Thoracic aorta (tissue), 2 donors: ENCODE measurements at regions not wholly inside any gene's neighbourhood (a gene's known extent, or its start where the extent isn't known, plus 50 kb on each side); places are given as distances from the start of the nearest gene placed in this dataset.

ENCODE experiments used
- ATAC-seq: fragments of 150-250 bp; one replicate; pipeline ENCODE4 v1.8.0; 2017; ENCODE audit warnings: low read depth; ENCODE audit not compliant: insufficient number of reproducible peaks, low FRiP score
- DNase-seq: peaks from one replicate; pipeline ENCODE4 v3.0.0-alpha.2; 2020; ENCODE audit warnings: low spot score
- H3K27ac ChIP-seq, 2 donors: fragments of 200-600 bp; sonication (generic); 1 replicate in 1 of 2; 2 replicates in 1 of 2; pipeline ENCODE4 v1.5.1; 2016; ENCODE audit warnings: mild to moderate bottlenecking in 2 of 2, moderate library complexity in 2 of 2
- H3K27me3 ChIP-seq: fragments of 200-600 bp; sonication (generic); replicated peaks from 2 replicates; pipeline ENCODE4 v1.6.0; 2016; ENCODE audit warnings: mild to moderate bottlenecking; ENCODE audit not compliant: insufficient read depth
- H3K36me3 ChIP-seq: fragments of 200-600 bp; sonication (generic); one replicate; pipeline ENCODE4 v1.5.1; 2016
- H3K4me1 ChIP-seq, 2 donors: fragments of 200-600 bp; sonication (generic); 1 replicate in 1 of 2; 2 replicates in 1 of 2; pipeline versions ENCODE4 v1.5.1 to v1.6.0; 2016; ENCODE audit warnings: low read depth in 2 of 2, mild to moderate bottlenecking in 1 of 2; ENCODE audit not compliant: control insufficient read depth in 1 of 2
- H3K4me3 ChIP-seq: fragments of 200-600 bp; sonication (generic); 2 replicates; pipeline ENCODE4 v1.5.1; 2016; ENCODE audit warnings: mild to moderate bottlenecking
- H3K9me3 ChIP-seq: fragments of 200-600 bp; sonication (generic); 2 replicates; pipeline ENCODE4 v1.5.1; 2016
- CTCF ChIP-seq: fragments of 200-600 bp; sonication (generic); IDR thresholded peaks from one replicate; pipeline ENCODE4 v1.5.1; 2019; ENCODE audit warnings: antibody characterized with exemption

- DNase-seq: no peak
- peaks cover 23 to 73% of the 10 kb centered on the region in 2 donors for H3K4me1 ChIP-seq
- ATAC-seq: no peak
- no peaks in the 10 kb centered on the region for H3K9me3 ChIP-seq
- TF ChIP-seq CTCF: no peak
- peak overlapping the region in 1 of 2 donors; percentile 59 for H3K27ac ChIP-seq
- H3K36me3 ChIP-seq: no peaks in the 10 kb centered on the region
- no peak overlapping the region for H3K4me3 ChIP-seq
- H3K27me3 ChIP-seq: no peaks in the 10 kb centered on the region
These were observed 79.1 kb downstream of the CD164 start for GRCh38 chr6:109303164-109303563.

DNA sequence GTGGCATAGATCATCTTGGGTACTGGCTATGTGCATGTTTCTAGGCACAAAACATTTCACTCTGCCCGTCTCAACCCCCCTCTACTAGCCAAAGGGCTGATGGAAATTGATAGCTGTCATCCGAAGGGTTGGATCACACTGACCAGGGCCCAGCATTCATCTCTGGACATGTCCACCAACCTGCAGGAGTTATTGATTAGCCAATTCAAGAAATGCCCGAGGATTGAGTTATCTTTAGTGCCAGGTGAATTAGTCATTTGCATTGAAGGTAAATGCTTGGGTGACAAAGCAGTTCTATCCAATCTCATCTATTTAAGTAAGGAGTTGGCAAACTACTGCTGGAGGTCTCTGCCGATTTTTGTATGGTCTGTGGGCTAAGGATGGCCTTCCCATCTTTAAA lies 80.1 kb downstream of the CD164 start:
- DNase-seq: no peak
- Histone ChIP-seq H3K9me3 (no peaks in the 10 kb centered on the region), H3K36me3 (no peaks in the 10 kb centered on the region), H3K4me1 (peaks cover 29 to 75% of the 10 kb centered on the region in 2 donors), H3K27ac (peak overlapping the region; percentile 83 to 91), H3K4me3 (no peak overlapping the region), H3K27me3 (no peaks in the 10 kb centered on the region)
- TF ChIP-seq CTCF: no peak
- ATAC-seq: no peak

GRCh38 chr6:109301418-109301817 lies 80.8 kb downstream of the CD164 start:
- Histone ChIP-seq H3K4me3 (no peak overlapping the region), H3K27me3 (no peaks in the 10 kb centered on the region), H3K4me1 (peaks cover 33 to 83% of the 10 kb centered on the region in 2 donors), H3K36me3 (no peaks in the 10 kb centered on the region), H3K9me3 (no peaks in the 10 kb centered on the region), H3K27ac (peak overlapping the region; percentile 83 to 91)
- DNase-seq (no peak), ATAC-seq (no peak)
- TF ChIP-seq CTCF: no peak

GRCh38 chr6:109300874-109301273 lies 81.4 kb downstream of the CD164 start:
- H3K36me3 ChIP-seq: no peaks in the 10 kb centered on the region
- no peak for TF ChIP-seq CTCF
- ATAC-seq: no peak
- no peaks in the 10 kb centered on the region for H3K27me3 ChIP-seq
- H3K27ac ChIP-seq: peak overlapping the region; percentile 83 to 91
- no peak for DNase-seq
- no peaks in the 10 kb centered on the region for H3K9me3 ChIP-seq
- peaks cover 33 to 84% of the 10 kb centered on the region in 2 donors for H3K4me1 ChIP-seq
- peak overlapping the region; percentile 21 for H3K4me3 ChIP-seq

- H3K4me1 ChIP-seq: peaks cover 33 to 82% of the 10 kb centered on the region in 2 donors
- ATAC-seq: peak; percentile 96
- peak; percentile 36 for DNase-seq
- peak overlapping the region; percentile 21 for H3K4me3 ChIP-seq
- H3K9me3 ChIP-seq: no peaks in the 10 kb centered on the region
- TF ChIP-seq CTCF: peak; percentile 28
- no peaks in the 10 kb centered on the region for H3K27me3 ChIP-seq
- H3K36me3 ChIP-seq: no peaks in the 10 kb centered on the region
- H3K27ac ChIP-seq: peak overlapping the region; percentile 83 to 91
These were observed 82.3 kb downstream of the CD164 start for GRCh38 chr6:109299776-109300564.
